ENCODE measurements at regions not wholly inside any gene's neighbourhood (a gene's known extent, or its start where the extent isn't known, plus 50 kb on each side); places are given as distances from the start of the nearest gene placed in this dataset.
"Not testable (repeated sequence)": the region's sequence is repeated elsewhere in the genome, so short reads cannot be mapped to it uniquely, and the experiment has no call there.

- H3K4me3 Mint-ChIP-seq = no peak overlapping the region
- H3K9me3 Mint-ChIP-seq = no peaks in the 10 kb centered on the region
- no peaks in the 10 kb centered on the region for H3K27me3 Mint-ChIP-seq
Measured at GRCh38 chr5:89320421-89321277, 437.7 kb upstream of the MEF2C start.

GRCh38 chr5:89317838-89318237 is 434.9 kb upstream of the MEF2C start:
- H3K4me3 Mint-ChIP-seq; H3K36me3 Mint-ChIP-seq (ENCODE audit: low read depth); H3K27ac Mint-ChIP-seq; H3K27me3 Mint-ChIP-seq; H3K9me3 Mint-ChIP-seq; intact Hi-C loops (cut with micrococcal nuclease); H3K4me1 Mint-ChIP-seq; DNase-seq: not testable (repeated sequence)

More at GRCh38 chr5:89320421-89321277, 437.7 kb upstream of the MEF2C start:
- no peak for DNase-seq
- no peaks in the 10 kb centered on the region for H3K36me3 Mint-ChIP-seq (ENCODE audit: low read depth)
- intact Hi-C loops (cut with micrococcal nuclease) = no loop called here
- no peaks in the 10 kb centered on the region for H3K4me1 Mint-ChIP-seq
- H3K27ac Mint-ChIP-seq = no peak overlapping the region

- Mint-ChIP-seq H3K4me3 (no peak overlapping the region), H3K4me1 (peaks cover 5% of the 10 kb centered on the region), H3K9me3 (no peaks in the 10 kb centered on the region), H3K27me3 (no peaks in the 10 kb centered on the region), H3K36me3 (ENCODE audit: low read depth) (no peaks in the 10 kb centered on the region), H3K27ac (no peak overlapping the region)
- DNase-seq = no peak
- intact Hi-C loops (cut with micrococcal nuclease) = no loop called here
Measured at GRCh38 chr5:89315286-89316100, 432.5 kb upstream of the MEF2C start.

- Mint-ChIP-seq H3K9me3 (no peaks in the 10 kb centered on the region), H3K4me1 (peaks cover 5% of the 10 kb centered on the region), H3K4me3 (no peak overlapping the region), H3K36me3 (ENCODE audit: low read depth) (no peaks in the 10 kb centered on the region), H3K27ac (peak overlapping the region; percentile 65), H3K27me3 (no peaks in the 10 kb centered on the region)
- peak; percentile 58 for DNase-seq
- intact Hi-C loops (cut with micrococcal nuclease) = loop anchor here (1.0 kb wide), 1 partner anchor 481 kb away; no protein-coding TSS in a partner anchor
Measured at GRCh38 chr5:89313804-89314588, 431.0 kb upstream of the MEF2C start.

- H3K4me3 Mint-ChIP-seq = no peak overlapping the region
- H3K27me3 Mint-ChIP-seq = no peaks in the 10 kb centered on the region
- peaks cover 5% of the 10 kb centered on the region for H3K4me1 Mint-ChIP-seq
- DNase-seq = no peak
- H3K36me3 Mint-ChIP-seq (ENCODE audit: low read depth) = no peaks in the 10 kb centered on the region
- intact Hi-C loops (cut with micrococcal nuclease) = no loop called here
- no peaks in the 10 kb centered on the region for H3K9me3 Mint-ChIP-seq
- no peak overlapping the region for H3K27ac Mint-ChIP-seq
Measured at GRCh38 chr5:89313044-89313443, 430.1 kb upstream of the MEF2C start.

- Mint-ChIP-seq H3K36me3 (ENCODE audit: low read depth) (no peaks in the 10 kb centered on the region), H3K9me3 (no peaks in the 10 kb centered on the region), H3K4me1 (peaks cover 3% of the 10 kb centered on the region), H3K4me3 (no peak overlapping the region), H3K27ac (no peak overlapping the region), H3K27me3 (no peaks in the 10 kb centered on the region)
- DNase-seq = no peak
- intact Hi-C loops (cut with micrococcal nuclease) = no loop called here
Measured at GRCh38 chr5:89309268-89309667, 426.3 kb upstream of the MEF2C start.

- Mint-ChIP-seq H3K4me3 (no peak overlapping the region), H3K27me3 (no peaks in the 10 kb centered on the region), H3K4me1 (no peaks in the 10 kb centered on the region), H3K36me3 (ENCODE audit: low read depth) (no peaks in the 10 kb centered on the region), H3K9me3 (no peaks in the 10 kb centered on the region), H3K27ac (no peak overlapping the region)
- intact Hi-C loops (cut with micrococcal nuclease) = no loop called here
- DNase-seq = no peak
Measured at GRCh38 chr5:89308606-89309040, 425.6 kb upstream of the MEF2C start.

- Mint-ChIP-seq H3K27me3 (no peaks in the 10 kb centered on the region), H3K4me1 (no peaks in the 10 kb centered on the region), H3K27ac (no peak overlapping the region), H3K9me3 (no peaks in the 10 kb centered on the region), H3K36me3 (ENCODE audit: low read depth) (no peaks in the 10 kb centered on the region), H3K4me3 (no peak overlapping the region)
- intact Hi-C loops (cut with micrococcal nuclease) = no loop called here
- no peak for DNase-seq
Measured at GRCh38 chr5:89307972-89308371, 425.0 kb upstream of the MEF2C start.

GRCh38 chr5:89307141-89307540 is 424.2 kb upstream of the MEF2C start:
- intact Hi-C loops (cut with micrococcal nuclease); H3K9me3 Mint-ChIP-seq; DNase-seq; H3K36me3 Mint-ChIP-seq (ENCODE audit: low read depth); H3K4me1 Mint-ChIP-seq; H3K27me3 Mint-ChIP-seq; H3K27ac Mint-ChIP-seq; H3K4me3 Mint-ChIP-seq: not testable (repeated sequence)

- no peak overlapping the region for H3K27ac Mint-ChIP-seq
- intact Hi-C loops (cut with micrococcal nuclease) = no loop called here
- no peaks in the 10 kb centered on the region for H3K4me1 Mint-ChIP-seq
- H3K27me3 Mint-ChIP-seq = no peaks in the 10 kb centered on the region
- no peak for DNase-seq
- no peaks in the 10 kb centered on the region for H3K9me3 Mint-ChIP-seq
- no peak overlapping the region for H3K4me3 Mint-ChIP-seq
- no peaks in the 10 kb centered on the region for H3K36me3 Mint-ChIP-seq (ENCODE audit: low read depth)
Measured at GRCh38 chr5:89303033-89303480, 420.1 kb upstream of the MEF2C start.

GRCh38 chr5:89302102-89302891 is 419.3 kb upstream of the MEF2C start:
- H3K27me3 Mint-ChIP-seq = no peaks in the 10 kb centered on the region
- DNase-seq = no peak
- H3K4me3 Mint-ChIP-seq = no peak overlapping the region
- intact Hi-C loops (cut with micrococcal nuclease) = no loop called here
- H3K27ac Mint-ChIP-seq = no peak overlapping the region
- H3K9me3 Mint-ChIP-seq = no peaks in the 10 kb centered on the region
- H3K4me1 Mint-ChIP-seq = no peaks in the 10 kb centered on the region
- H3K36me3 Mint-ChIP-seq (ENCODE audit: low read depth) = no peaks in the 10 kb centered on the region

GRCh38 chr5:89301321-89302025 is 418.5 kb upstream of the MEF2C start:
- H3K27ac Mint-ChIP-seq = no peak overlapping the region
- no peak overlapping the region for H3K4me3 Mint-ChIP-seq
- intact Hi-C loops (cut with micrococcal nuclease) = no loop called here
- no peaks in the 10 kb centered on the region for H3K36me3 Mint-ChIP-seq (ENCODE audit: low read depth)
- DNase-seq = no peak
- H3K9me3 Mint-ChIP-seq = no peaks in the 10 kb centered on the region
- no peaks in the 10 kb centered on the region for H3K4me1 Mint-ChIP-seq
- H3K27me3 Mint-ChIP-seq = no peaks in the 10 kb centered on the region
